ENCODE measurements at regions not wholly inside any gene's neighbourhood (a gene's known extent, or its start where the extent isn't known, plus 50 kb on each side); places are given as distances from the start of the nearest gene placed in this dataset.

GRCh38 chr7:12820777-12821176, 133.3 kb downstream of the ARL4A start:
- H2AFZ ChIP-seq (ENCODE audit: low read depth, low read length): no peak overlapping the region
- intact Hi-C loops (cut with micrococcal nuclease): no loop called here
- H3K4me1 ChIP-seq (ENCODE audit: control insufficient read depth, extremely low read depth, insufficient read depth, low read length): no peaks in the 10 kb centered on the region
- dilution Hi-C loops (cut with MboI; ENCODE audit: extremely low pct_ligation_motif_present, low sequenced_read_pairs): no loop called here
- no peaks in the 10 kb centered on the region for H3K27me3 ChIP-seq (ENCODE audit: control insufficient read depth in 2 of 2, insufficient read depth in 2 of 2, low read length in 2 of 2)
- H3K4me2 ChIP-seq (ENCODE audit: insufficient read depth, low read length): no peak overlapping the region
- no peaks in the 10 kb centered on the region for H4K20me1 ChIP-seq (replicated peaks; ENCODE audit: control insufficient read depth, extremely low read depth, insufficient read depth, low read length)
- POLR2A ChIA-PET: no interaction called here
- no TSS peak for BruUV-seq (replicated peaks)
- H3K27ac ChIP-seq (ENCODE audit: insufficient read depth, low read depth, low read length): no peak overlapping the region
- H3K9me1 ChIP-seq (replicated peaks; ENCODE audit: control insufficient read depth, extremely low read depth, insufficient read depth, low read length): no peaks in the 10 kb centered on the region
- H3K9me3 ChIP-seq (replicated peaks; ENCODE audit: control insufficient read depth, insufficient read depth, low read length): no peaks in the 10 kb centered on the region
- TF ChIP-seq MAX (IDR thresholded peaks at IDR 0.05; ENCODE audit: insufficient read depth, insufficient read length) (no peak), POLR2AphosphoS5 (IDR thresholded peaks at IDR 0.05; ENCODE audit: insufficient read depth, low read depth, low read length) (no peak), POLR2A (IDR thresholded peaks at IDR 0.05; ENCODE audit: low read depth, low read length) (no peak), MYC (IDR thresholded peaks at IDR 0.05; ENCODE audit: low read depth, low read length) (no peak), GATA2 (IDR thresholded peaks at IDR 0.05; ENCODE audit: insufficient read depth, insufficient read length, low read depth, low read length) (no peak), JUN (IDR thresholded peaks at IDR 0.05; ENCODE audit: borderline replicate concordance, insufficient read depth, insufficient read length, low read depth) (no peak), EZH2 (IDR thresholded peaks at IDR 0.05; ENCODE audit: borderline replicate concordance, low read depth, low read length, severe bottlenecking) (no peak), FOS (IDR thresholded peaks at IDR 0.05; ENCODE audit: borderline replicate concordance, insufficient read depth, low read length) (no peak)
- TF ChIP-seq, protein P1, sequence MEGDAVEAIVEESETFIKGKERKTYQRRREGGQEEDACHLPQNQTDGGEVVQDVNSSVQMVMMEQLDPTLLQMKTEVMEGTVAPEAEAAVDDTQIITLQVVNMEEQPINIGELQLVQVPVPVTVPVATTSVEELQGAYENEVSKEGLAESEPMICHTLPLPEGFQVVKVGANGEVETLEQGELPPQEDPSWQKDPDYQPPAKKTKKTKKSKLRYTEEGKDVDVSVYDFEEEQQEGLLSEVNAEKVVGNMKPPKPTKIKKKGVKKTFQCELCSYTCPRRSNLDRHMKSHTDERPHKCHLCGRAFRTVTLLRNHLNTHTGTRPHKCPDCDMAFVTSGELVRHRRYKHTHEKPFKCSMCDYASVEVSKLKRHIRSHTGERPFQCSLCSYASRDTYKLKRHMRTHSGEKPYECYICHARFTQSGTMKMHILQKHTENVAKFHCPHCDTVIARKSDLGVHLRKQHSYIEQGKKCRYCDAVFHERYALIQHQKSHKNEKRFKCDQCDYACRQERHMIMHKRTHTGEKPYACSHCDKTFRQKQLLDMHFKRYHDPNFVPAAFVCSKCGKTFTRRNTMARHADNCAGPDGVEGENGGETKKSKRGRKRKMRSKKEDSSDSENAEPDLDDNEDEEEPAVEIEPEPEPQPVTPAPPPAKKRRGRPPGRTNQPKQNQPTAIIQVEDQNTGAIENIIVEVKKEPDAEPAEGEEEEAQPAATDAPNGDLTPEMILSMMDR (IDR thresholded peaks at IDR 0.05; ENCODE audit: extremely low read depth in 1 of 2, insufficient read depth in 1 of 2, low read depth in 1 of 2, low read length in 2 of 2): no peak
- FAIRE-seq (no peak), DNase-seq (ENCODE audit: low read depth, low spot score) (no peak)
- no peak overlapping the region for H3K4me3 ChIP-seq (replicated peaks in 1 of 3; ENCODE audit: insufficient read depth in 1 of 3, low read depth in 1 of 3, low read length in 3 of 3)
- no peaks in the 10 kb centered on the region for H3K36me3 ChIP-seq (ENCODE audit: control insufficient read depth in 2 of 2, extremely low read depth in 1 of 2, insufficient read depth in 2 of 2, low read length in 2 of 2)
- CTCF ChIA-PET: no interaction called here
- H3K79me2 ChIP-seq (ENCODE audit: control insufficient read depth, insufficient read depth, low read length): no peaks in the 10 kb centered on the region
- H3K9ac ChIP-seq (replicated peaks; ENCODE audit: extremely low read depth, insufficient read depth, low read length): no peak overlapping the region

All from endothelial cell of umbilical vein (primary cell).